NCI-H1092 (cell line): ENCODE measurements at regions not wholly inside any gene's neighbourhood (a gene's known extent, or its start where the extent isn't known, plus 50 kb on each side); places are given as distances from the start of the nearest gene placed in this dataset.
A peak's percentile ranks its signal among the peaks of the same experiment; 100 is the strongest.

Experiments
- DNase-seq: peaks from one replicate; lab custom pipeline; 2025; lab: John Stamatoyannopoulos, UW

DNA sequence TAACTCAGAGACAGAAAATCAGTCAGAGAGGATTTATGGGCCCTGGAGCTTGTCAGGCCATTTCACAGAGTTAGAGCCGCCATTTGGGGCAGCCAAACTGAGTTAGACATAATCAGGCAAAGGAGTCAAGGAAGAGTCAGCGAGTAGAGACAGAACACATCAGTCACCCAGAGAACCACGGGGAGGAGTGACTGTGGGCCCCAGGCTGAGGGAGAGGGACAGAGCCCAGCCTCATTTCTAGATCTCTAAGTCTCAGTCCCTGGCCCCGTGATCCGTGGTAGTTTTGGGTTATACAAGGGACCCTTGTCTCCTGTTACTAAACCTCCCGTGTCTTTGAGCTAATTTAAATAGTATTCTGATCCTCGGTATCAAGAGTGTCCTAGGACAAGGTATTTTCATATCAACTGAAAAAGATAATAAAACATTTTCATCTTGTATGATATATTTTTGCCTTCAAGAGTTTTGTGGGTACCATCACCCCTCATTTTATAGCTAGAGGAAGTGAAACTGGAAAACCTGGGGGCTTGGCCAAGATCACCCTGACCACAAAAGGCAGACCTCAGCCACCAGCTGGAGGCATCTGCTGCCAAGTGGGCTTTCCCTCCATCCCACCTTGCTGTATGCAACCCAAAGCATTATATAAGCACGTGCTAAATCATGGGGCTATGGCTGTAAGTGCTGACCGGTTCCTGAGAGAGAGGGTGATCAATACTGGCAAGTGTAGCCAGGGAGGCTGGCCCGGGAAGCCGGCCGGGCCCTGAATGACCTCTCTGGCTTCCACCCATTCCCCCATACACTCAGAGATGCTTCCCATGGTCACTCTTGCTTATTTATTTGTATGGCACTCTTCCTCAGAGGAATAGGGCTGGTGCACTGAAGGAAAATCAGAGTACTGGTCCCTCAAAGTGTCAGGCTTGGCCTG lies 204.1 kb downstream of the BCOR start:
- DNase-seq, result no peak

DNA sequence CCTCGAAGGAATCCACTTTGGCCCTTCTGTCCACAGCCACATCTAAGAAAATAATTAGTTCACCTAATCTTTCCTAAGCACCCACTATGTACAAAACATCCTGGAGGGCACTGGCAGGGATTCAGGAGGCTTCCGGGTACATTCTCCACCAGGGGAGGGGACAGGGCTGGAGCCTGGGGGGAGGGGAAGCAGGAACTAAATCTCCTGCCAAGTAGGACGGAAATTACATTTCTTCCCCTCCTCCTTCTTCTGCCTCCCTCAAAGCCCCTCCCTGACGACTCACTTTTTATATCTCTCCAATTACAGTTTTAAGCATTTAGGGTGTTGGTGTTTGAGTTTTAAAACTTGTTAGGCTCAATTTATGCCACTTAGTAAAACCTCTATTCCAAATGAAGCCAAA lies 203.1 kb downstream of the BCOR start:
- DNase-seq, result no peak

DNA sequence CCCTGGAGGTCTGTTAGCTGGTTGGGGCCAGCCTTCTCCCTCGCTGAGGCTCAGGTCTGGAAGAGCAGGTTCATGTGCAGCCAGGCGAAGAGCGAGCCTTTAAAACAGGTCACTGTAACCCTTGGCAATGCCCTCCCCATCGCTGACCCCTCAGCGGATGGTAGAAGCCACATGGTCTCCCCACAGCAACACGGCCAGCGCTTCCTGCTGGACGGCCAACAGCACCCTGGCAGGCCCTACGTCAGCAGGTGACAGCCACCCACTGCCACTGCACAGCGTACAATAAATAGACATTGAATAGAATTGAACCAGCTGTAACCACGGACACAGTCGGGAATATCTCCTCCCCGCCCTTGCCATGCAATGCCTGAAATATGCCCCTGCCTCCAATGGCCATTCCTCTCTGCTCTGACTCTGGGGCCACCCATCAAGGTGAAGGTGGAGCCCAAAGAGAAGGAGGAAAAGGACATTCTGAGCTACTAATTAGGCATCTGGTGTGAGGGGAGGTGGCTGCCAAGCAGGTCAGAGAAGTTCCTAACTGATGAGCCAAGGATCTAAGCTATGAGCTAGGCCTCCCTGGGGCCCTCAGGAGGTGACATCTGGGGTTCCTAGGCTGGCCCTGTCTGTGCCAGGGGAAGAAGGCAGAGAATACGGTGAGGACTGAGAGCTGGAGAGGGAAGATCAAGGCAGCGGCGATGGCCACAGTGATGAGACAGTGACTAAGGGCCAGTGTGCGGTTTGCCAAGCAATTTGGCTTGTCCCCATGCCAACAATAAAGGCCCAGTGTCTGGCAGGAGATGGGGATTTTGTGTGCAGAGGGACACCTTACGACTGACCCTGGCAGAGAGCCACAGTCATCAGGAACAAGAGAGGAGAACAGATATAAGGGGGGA lies 202.3 kb downstream of the BCOR start:
- peak; percentile 69 for DNase-seq

DNA sequence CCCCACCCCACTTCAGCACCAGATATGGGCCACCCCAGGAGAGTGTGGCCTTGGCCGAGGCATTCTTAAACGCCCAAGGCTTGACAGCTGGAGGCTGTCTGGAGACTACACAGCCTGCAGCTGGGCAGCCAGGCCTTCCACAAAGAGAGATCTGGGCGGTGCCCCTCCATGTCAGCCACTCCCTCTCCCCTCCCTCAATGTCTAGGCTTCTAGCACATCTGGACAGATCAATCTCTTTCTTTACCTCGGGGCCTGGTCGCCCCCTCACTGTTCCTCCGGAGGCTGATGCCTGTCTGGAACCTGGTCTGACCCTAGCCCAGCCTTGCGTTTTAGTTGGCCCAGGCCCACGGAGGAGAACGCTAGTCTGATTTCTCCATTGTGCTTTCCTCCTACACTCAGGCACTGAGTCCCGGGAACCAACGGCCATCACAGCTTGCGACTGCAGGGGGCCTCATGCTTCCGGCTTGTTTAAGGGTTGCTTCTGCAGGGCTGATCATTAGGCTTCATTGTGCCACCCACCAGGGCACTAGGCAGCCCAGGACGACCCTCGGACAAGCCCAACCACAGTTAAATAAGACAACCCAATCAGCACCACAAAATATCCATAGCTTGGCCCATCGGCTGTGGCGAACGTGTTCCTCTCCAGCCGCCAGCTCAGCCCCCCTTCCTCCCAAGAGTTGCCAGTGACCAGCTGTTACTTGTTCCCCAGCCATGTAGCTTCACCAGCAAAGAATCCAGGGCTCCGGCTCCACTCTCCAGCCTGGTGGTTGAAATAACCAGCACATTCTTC lies 200.6 kb downstream of the BCOR start:
- DNase-seq, result no peak

GRCh38 chrX:39897741-39898097 lies 200.0 kb downstream of the BCOR start:
- no peak for DNase-seq

DNA sequence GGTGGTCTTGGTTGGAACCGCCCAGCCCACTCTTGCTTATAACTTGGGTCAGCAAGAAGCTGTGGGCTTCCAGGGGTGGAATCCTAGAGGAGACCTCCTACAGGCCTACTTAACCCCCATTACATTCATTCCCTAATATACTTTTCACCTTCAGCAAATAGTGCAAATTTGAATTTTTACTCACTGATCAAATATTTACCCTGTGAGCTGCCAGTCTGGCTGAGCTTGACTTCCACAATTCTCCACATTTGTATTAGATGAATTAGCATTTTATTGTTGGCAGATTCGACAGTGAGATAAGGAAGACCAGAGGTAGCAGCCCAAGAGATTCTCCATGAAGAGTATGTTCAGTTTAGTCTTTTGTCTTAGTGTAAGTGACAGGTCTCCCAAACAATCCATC lies 199.6 kb downstream of the BCOR start:
- DNase-seq, result no peak

DNA sequence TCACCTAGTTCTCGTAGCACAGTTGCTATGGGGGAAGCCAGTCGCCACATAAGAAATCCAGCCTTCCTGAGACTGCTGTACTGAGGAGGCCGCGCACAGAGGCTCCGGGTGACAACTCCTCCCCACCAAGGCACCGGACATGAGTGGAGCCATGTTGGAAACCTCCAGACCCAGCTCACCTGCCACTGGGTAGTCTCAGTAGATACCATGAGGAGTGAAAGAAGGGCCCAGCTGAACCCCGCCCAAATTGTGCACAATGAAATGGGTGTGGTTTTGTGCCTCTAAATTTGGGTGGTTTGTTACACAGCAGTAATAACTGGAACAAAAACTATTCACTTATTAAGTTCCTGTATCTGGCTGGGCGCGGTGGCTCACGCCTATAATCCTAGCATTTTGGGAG lies 198.7 kb downstream of the BCOR start:
- DNase-seq, result no peak

GRCh38 chrX:39899856-39900776 lies 197.6 kb downstream of the BCOR start:
- DNase-seq, result no peak

DNA sequence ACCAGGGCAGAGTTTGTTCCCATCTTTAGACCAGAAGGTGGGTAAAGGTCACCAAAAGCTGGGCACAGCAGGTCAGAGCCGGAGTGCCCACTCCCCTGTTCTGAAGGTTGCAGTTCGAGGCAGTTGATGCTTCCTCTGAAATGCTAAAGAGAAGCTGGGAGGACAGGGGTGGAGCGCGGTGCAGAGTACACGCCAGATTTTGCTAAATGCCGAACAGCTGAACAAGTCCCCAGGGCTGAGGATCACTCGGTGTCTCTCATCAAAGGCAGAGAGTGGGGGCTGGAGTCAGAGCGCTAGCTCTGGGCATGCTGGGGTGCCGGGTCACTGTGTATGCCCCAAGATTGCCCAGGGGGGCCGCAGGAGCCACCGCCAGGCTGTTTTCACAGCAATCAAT lies 197.0 kb downstream of the BCOR start:
- peak; percentile 31 for DNase-seq

DNA sequence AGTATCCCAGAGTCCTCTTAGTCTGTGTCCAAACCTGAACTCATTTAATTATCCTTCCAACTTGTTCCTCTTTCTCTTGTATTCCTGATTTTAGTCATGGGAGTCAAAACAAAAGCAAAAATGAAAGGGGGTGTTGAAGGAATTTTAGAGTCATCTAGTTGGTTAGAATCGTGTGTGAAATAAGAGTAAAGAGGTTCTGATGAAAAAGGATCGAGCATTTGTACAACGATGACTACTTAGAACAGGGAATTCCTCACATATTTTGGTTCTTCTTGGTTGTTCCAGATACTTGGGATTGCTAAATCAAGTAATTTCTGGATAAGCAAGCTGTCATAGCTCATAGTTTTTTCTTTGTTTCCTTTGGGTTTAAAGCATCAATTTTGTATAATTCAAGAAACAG lies 194.4 kb downstream of the BCOR start:
- DNase-seq, result no peak

DNA sequence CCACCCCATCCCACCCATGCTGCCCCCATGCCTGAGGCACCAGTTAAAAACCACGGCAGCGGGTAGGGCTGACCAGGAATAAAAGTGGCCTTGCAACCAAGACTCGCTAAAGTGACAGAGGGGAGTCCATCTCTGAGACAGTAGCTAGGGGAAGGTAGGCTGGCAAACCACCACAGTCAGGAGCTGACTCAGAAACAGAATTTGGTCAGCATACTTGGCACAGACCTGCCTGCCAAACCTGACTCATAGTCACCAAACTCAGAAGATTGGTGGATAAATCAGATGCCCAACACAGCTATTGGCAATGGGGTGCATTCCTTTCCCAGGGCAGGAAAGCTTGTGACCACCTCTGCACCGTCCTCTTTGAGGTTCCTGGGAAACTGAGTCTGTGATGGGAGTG lies 193.8 kb downstream of the BCOR start:
- no peak for DNase-seq

GRCh38 chrX:39904816-39905537 lies 192.8 kb downstream of the BCOR start:
- DNase-seq, result no peak

DNA sequence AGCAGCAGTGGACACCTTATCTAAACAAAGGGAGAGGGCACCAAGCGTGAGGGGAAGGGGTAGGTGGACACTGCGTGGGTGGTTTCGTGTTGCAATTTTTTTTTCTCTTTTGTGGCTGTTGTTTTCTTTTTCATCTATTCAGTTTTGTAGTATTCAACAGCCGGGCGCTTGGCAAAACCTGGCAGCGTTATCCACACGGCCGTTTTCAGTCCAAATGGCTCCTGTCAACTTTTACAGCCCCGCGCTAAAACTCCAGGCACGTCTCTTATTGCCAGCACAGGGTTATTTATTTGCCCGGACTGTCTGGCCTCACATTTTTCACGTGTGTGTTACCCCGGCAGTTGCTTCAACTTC lies 192.2 kb downstream of the BCOR start:
- no peak for DNase-seq

DNA sequence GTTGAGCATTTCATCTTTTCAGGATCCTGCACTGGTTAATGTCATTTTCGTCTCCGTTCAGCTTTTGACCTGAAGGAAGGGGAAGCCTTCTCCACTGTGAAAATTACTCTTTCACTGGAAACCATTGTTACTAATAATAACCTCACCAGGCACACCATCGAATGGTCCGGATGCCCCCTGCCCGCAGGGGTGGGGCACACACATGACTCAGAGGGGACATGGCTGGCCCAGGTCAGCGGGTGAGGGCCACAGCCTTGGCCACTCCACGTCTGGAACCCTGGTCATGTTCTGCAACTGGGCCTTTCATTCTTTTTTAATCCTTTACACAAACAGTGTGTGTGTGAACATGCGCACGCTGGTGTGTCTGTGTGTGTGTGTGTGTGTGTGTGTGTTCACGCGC lies 191.8 kb downstream of the BCOR start:
- DNase-seq, result no peak

- no peak for DNase-seq
Observed at GRCh38 chrX:39907964-39908661, 189.6 kb downstream of the BCOR start.

DNA sequence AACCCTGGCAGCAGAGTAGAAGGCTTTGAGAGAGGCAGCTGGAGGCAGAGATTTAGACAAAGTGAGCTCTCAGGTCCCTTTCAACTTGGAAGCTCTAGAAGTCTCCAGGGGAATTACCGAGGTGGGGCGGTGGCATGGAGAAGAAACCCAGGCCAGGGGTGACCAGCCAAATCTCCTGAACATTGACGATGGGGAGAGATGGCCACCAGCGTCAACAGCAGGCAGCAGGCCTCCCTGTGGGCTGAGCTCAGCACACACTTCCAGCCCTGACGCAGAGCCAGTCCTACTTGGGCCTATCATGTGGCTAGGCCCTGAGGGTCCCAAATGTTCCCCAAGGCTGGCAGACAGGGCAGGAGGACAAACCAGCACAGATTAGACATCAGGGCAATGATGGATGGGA lies 187.8 kb downstream of the BCOR start:
- no peak for DNase-seq

- no peak for DNase-seq
Observed at GRCh38 chrX:39910651-39911050, 187.1 kb downstream of the BCOR start.

- DNase-seq, result no peak
Observed at GRCh38 chrX:39911278-39911897, 186.4 kb downstream of the BCOR start.

- no peak for DNase-seq
Observed at GRCh38 chrX:39912126-39912525, 185.6 kb downstream of the BCOR start.

- DNase-seq, result no peak
Observed at GRCh38 chrX:39915081-39915480, 182.7 kb downstream of the BCOR start.
